ENCODE measurements at regions not wholly inside any gene's neighbourhood (a gene's known extent, or its start where the extent isn't known, plus 50 kb on each side); places are given as distances from the start of the nearest gene placed in this dataset.

DNA sequence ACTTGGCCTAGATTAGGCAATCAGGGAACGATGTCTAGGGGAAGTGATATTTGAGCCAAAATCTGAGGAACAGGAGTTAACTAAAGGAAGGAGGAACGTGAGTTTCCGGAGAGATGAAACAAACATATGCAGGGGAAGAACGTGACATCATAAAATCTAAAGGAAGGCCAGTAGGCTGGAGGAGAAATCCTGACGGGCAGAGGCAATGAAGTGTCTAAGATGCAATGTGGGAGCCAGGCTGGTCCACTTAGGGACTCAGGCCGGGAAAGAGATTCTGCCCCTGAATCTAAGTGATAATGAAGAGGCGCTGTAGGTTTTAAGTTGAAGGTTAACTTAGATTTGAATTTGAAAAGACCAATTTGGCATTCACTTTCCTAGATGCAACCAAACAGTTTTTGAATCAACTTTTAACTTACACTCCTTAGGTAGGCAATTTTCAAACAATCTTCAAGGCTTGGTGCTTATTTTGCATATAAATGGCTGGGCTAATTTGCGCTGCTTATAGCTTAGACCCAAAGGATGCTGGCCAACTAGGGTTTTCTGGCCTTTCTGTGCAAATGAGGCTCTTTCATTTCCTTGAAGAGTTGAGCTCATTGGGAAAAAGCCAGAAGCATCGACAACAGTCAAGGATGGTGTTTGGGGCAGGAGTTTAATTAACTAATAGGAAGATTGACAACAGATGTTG lies 221.7 kb downstream of the SOX11 start:
- Mint-ChIP-seq H3K27me3 (no peaks in the 10 kb centered on the region), H3K4me1 (no peaks in the 10 kb centered on the region), H3K27ac (no peak overlapping the region), H3K4me3 (no peak overlapping the region), H3K36me3 (ENCODE audit: low read depth) (no peaks in the 10 kb centered on the region), H3K9me3 (peaks cover 4% of the 10 kb centered on the region)
- DNase-seq = no peak
- intact Hi-C loops (cut with micrococcal nuclease) = no loop called here

DNA sequence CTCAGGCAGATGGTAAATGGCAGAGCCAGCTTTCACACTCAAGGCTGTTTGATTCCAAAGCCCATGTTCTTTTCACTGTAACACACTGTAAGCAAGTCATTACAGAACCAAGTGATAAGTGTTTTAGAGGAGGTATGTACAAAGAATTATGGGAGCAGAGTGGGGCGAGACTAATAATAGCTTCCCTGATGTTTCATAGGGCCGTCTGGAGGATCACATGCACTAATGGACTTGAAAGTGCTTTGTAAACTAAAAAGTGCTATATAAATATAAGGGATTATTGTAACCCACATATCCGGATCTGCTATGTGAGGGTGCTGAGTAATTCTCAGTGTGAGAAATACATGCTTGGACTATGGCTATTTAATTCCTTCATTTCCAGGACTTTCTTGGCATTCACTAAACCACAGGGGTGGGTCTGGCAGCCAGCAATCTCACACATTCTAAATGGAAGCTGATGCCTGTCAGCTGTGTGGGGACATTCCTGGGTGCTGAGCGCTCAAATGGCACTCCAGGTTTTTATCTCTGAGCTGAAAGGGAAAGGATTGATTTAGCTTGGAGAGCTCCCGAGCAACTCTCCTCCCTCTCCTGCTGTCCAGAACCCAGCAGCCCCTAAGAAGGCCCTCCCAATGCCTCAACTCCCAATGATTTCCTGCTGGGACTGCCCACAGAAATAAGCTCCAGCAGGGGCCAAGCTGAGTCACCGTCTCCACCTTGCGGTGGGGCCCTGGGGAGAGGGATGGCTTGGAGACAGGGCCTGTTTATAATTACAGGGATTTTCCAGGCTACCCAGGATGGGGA lies 222.8 kb downstream of the SOX11 start:
- H3K27me3 Mint-ChIP-seq = no peaks in the 10 kb centered on the region
- H3K9me3 Mint-ChIP-seq = peaks cover 4% of the 10 kb centered on the region
- H3K27ac Mint-ChIP-seq = no peak overlapping the region
- H3K4me1 Mint-ChIP-seq = no peaks in the 10 kb centered on the region
- no peaks in the 10 kb centered on the region for H3K36me3 Mint-ChIP-seq (ENCODE audit: low read depth)
- no peak overlapping the region for H3K4me3 Mint-ChIP-seq
- intact Hi-C loops (cut with micrococcal nuclease) = no loop called here
- DNase-seq = no peak

DNA sequence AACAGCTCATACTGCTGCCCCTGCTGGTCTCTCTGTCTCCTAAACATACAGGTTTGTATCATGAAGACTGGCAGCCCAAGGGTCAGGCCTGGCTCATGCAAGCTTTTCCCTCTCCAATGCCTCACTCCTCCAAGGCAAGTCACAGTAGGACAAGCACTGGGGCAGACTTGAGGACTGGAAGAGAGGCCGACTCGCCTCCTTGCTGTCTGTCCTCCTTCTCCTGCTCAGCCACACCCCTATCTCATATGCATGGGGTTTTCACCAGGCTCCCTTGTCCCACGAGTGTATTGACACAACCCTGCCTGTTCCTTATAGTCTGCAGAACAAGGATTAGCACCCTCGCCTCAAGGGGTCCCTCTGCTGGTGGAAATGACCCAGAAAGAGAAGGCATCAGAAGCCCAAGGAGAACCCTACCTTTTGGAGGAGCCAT lies 223.7 kb downstream of the SOX11 start:
- DNase-seq = peak; percentile 59
- intact Hi-C loops (cut with micrococcal nuclease) = no loop called here
- H3K27ac Mint-ChIP-seq = no peak overlapping the region
- H3K36me3 Mint-ChIP-seq (ENCODE audit: low read depth) = no peaks in the 10 kb centered on the region
- no peaks in the 10 kb centered on the region for H3K4me1 Mint-ChIP-seq
- H3K27me3 Mint-ChIP-seq = no peaks in the 10 kb centered on the region
- no peak overlapping the region for H3K4me3 Mint-ChIP-seq
- peaks cover 4% of the 10 kb centered on the region for H3K9me3 Mint-ChIP-seq

DNA sequence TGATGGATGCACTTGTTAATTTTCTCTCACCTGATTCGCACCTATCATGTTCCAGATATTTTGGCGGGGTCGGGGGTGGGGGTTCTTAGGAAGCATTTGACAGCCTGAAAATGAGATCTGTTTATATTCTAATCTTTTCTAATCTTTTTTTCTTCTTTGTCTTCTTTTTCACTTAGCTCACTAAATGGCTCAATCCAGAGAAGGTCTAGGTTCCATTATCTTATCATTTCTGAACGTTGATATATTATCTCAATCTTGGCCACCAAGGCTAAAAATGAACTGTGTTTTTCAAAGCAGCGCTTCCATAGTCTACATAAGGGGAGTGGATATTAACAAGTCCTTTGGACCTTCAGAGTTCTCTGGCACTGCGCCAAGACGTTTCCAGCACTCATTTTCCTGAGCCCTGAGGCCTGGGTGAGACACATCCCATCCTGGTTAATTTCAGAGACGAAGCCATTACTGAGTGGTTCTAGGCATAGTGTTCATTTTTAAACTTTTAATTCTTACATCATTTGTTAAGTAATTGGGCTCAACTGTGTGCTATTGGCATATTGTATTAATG lies 229.0 kb downstream of the SOX11 start:
- intact Hi-C loops (cut with micrococcal nuclease) = no loop called here
- peaks cover 10% of the 10 kb centered on the region for H3K9me3 Mint-ChIP-seq
- H3K4me1 Mint-ChIP-seq = no peaks in the 10 kb centered on the region
- no peaks in the 10 kb centered on the region for H3K36me3 Mint-ChIP-seq (ENCODE audit: low read depth)
- H3K4me3 Mint-ChIP-seq = no peak overlapping the region
- no peak for DNase-seq
- no peaks in the 10 kb centered on the region for H3K27me3 Mint-ChIP-seq
- H3K27ac Mint-ChIP-seq = no peak overlapping the region

DNA sequence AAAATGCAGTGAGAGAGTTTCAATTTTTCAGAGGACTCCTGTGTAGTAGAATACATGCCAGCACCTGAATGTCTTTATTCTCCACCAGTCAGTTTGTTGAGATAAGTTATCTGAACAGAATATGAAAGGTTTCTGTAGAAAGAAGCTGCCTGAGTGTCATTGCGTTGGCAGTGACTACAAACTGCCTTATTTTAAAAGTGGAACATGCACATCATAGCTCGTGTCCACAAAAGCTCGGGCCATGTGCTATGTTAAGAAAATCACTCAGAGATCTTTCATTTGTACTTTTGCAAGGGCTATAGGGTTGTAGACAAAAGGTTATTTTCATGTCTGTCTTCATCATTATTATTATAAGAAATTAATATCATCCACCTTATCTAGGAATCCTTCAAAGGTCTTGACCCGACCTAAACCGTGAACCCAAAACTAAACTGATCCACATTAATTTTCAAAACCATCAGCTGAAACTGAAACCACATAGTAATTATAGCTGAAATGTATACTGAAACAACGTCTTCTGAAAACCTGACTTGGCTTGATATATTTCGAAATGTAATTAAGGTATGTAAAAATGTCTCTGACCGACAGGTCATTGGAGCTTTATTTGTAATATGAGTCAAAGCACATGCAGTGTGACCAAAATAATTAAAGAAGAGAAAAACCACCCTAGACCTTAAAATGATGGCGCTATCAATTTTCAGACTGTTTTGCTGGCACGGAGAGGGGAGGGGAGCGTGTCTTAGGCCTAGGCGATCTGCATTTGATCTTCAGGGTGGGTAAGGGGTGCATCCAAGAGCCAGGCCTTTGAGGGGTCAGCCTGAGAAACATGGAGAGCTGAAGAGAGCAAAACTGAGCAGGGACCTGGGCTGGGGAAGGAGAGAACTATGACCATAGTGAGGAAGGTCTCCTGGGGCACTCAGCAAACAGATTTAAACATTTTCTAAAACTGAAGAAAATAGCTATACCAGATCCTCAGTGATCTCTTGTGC lies 232.1 kb downstream of the SOX11 start:
- no peak overlapping the region for H3K4me3 Mint-ChIP-seq
- no peak overlapping the region for H3K27ac Mint-ChIP-seq
- no peaks in the 10 kb centered on the region for H3K27me3 Mint-ChIP-seq
- intact Hi-C loops (cut with micrococcal nuclease) = no loop called here
- H3K36me3 Mint-ChIP-seq (ENCODE audit: low read depth) = no peaks in the 10 kb centered on the region
- DNase-seq = no peak
- H3K9me3 Mint-ChIP-seq = peaks cover 8% of the 10 kb centered on the region
- H3K4me1 Mint-ChIP-seq = no peaks in the 10 kb centered on the region

DNA sequence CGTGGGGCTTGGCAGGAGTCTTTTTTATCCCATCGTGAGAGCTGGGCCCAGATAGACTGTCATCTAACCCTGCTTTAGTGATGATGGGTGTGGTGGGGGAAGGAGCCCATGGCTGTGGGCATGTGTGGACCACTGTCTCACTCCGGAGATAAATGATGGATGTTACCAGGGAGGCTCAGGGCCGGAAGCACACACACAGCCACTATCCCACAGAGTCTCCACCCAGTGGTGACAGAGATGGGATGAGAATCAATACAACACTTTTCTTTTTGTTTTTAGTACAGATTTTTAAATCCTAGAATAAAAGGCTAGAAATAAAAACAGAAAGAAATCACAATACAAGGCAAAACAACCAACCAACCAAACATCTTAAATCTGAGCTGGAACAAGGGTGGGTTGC lies 233.4 kb downstream of the SOX11 start:
- Mint-ChIP-seq H3K36me3 (ENCODE audit: low read depth) (no peaks in the 10 kb centered on the region), H3K27ac (no peak overlapping the region), H3K9me3 (peaks cover 8% of the 10 kb centered on the region), H3K4me3 (no peak overlapping the region), H3K27me3 (no peaks in the 10 kb centered on the region), H3K4me1 (no peaks in the 10 kb centered on the region)
- DNase-seq = no peak
- intact Hi-C loops (cut with micrococcal nuclease) = no loop called here

DNA sequence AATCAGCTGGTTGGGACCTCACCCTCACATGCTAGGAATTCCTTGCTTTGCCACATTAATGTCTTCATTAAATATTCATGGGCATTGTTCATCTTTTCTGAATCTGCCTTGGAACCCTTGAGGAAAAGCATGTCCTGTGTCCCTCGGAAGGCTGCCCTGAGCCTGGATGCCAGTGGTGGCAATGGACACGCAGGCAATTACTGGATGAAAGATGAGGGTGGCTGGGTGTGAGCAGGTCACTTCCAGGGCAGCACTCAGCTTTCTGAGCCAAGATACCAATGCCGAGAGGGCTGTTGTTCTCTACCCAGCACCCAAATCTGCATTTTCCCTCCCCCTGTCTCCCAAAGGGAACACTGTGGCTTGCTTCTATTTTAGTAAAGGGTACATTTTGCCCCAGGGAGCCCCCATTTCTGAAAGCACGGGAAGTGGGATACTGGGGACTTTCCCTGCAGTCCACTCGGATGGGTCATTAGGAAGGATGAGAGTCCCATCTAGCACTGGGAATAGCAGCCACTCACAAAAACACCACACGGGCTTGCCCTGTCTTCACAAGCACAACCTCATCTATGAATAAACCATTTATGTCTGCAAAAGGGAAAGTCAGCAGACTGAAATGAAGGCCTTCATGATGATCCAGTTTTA lies 234.8 kb downstream of the SOX11 start:
- no peaks in the 10 kb centered on the region for H3K36me3 Mint-ChIP-seq (ENCODE audit: low read depth)
- no peak for DNase-seq
- H3K9me3 Mint-ChIP-seq = peaks cover 3% of the 10 kb centered on the region
- no peaks in the 10 kb centered on the region for H3K4me1 Mint-ChIP-seq
- H3K27me3 Mint-ChIP-seq = no peaks in the 10 kb centered on the region
- no peak overlapping the region for H3K27ac Mint-ChIP-seq
- no peak overlapping the region for H3K4me3 Mint-ChIP-seq
- intact Hi-C loops (cut with micrococcal nuclease) = no loop called here

DNA sequence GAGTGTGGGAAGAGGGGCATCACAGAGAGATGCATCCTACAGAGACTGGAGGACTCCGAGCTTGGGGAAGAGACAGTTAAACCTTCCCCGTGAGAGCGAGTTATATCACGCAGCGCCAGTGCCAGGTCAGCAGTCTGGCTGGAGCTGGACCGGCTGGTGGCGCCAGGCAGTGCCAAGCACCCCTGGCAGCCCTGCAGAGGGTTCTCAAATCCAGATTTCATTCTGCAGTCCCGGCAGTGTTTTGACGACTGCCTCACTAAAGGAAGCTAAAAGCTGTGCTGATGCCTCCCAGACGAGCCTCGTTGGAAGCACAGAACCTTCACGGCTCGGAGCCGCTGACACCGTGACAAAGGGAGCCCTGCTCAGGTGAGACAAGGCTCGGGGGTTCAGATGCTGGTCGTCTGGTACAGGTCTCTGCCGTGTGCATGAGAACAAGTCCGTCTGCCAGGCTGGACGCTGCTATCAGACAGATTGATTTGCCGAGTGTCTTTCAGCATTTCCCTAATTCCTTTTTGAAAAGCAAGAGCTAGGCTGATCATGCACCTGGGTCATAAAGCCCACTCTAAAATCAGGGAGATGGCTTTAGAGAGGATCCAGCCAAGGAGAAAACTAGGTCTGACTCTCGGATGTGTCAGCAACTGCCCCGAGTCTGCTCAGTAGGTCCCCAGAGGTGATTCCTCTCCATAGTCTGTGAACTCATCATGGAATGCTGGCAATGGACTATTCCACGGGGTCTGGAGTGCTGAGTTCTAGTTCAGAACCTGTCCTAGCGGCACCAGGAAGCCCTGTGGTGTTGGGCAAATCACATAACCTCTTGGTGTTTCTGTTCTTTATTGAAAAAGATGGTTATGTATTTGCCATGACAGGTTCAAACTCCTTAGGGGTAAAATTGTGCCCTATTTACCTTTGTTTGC lies 240.6 kb downstream of the SOX11 start:
- Mint-ChIP-seq H3K4me1 (no peaks in the 10 kb centered on the region), H3K36me3 (ENCODE audit: low read depth) (no peaks in the 10 kb centered on the region), H3K9me3 (peaks cover 3% of the 10 kb centered on the region), H3K27ac (no peak overlapping the region), H3K4me3 (no peak overlapping the region), H3K27me3 (no peaks in the 10 kb centered on the region)
- intact Hi-C loops (cut with micrococcal nuclease) = no loop called here
- DNase-seq = no peak

DNA sequence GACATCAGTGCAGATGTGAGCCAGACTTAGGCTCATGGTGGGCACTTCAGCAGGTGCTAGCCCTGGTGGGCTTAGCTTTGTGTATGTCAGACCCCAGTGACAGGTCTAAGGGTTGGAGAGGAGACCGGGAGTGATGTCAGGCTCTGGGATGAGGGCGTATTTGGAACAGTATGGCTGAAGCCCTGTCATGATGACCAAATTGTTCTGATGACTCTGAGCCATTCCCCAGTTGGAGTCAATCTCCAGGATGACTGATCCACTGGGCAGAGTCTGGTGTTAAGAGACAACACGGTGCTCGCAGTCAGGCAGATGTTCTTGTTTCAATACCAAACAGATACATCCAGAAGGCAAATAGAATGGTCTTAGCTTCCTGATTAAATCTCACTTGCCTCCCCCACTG lies 241.5 kb downstream of the SOX11 start:
- intact Hi-C loops (cut with micrococcal nuclease) = no loop called here
- Mint-ChIP-seq H3K27ac (no peak overlapping the region), H3K27me3 (no peaks in the 10 kb centered on the region), H3K9me3 (peaks cover 3% of the 10 kb centered on the region), H3K4me1 (no peaks in the 10 kb centered on the region), H3K4me3 (no peak overlapping the region), H3K36me3 (ENCODE audit: low read depth) (no peaks in the 10 kb centered on the region)
- DNase-seq = no peak

DNA sequence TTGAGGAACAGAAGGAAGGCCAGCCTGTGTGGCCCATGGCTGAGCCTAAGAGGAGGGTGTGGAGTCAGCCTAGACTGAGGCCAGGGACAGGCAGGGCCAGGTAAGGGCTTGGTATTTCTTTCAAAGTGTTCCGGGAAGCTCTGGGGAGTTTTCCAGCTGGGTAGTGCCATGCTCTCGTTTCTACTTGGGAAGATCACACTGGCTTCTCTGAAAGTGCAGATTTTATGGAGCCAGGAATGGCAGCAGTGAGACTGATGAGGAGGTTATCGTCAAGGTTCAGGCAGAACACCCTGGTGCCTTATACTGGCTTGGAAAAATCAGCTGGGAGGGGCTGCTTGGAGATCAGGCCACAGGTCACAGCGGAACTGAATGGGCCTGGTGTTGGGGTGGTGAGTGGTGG lies 245.1 kb downstream of the SOX11 start:
- DNase-seq = no peak
- Mint-ChIP-seq H3K4me1 (no peaks in the 10 kb centered on the region), H3K9me3 (peaks cover 3% of the 10 kb centered on the region), H3K36me3 (ENCODE audit: low read depth) (no peaks in the 10 kb centered on the region), H3K4me3 (no peak overlapping the region), H3K27me3 (no peaks in the 10 kb centered on the region), H3K27ac (no peak overlapping the region)
- intact Hi-C loops (cut with micrococcal nuclease) = no loop called here

DNA sequence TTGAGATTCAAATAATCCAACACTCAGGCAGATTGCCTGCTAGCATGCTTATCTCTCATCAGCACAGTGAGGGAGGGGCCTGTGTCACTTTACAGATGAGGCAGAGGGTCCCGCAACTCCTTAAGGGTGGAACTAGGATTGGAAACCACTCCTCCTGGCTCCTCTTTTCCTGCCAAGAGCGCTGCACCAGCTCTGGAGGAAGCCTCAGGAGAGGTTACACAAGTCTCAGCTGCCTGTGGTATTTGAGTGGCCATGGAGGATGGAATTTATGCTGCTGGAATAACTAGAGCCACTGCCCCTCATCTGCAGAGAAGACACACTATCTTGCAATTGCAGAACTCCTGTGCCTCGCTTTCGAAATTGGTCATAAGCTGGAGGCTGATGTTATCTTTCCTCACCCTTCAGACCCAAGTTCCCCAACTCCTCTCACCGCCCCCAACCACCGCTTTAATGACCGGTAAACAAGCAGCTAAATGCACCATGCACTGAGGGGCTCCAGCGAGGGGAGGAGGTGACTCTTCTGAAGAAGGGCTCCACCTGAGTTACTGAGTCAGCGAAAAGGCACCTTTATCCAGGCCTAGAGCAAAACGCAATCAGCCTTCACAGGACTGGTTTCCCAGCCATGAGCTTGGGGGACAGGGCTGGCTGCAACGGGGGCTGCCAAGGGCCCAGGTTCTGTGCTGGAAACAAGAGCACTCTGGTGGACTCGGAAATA lies 245.8 kb downstream of the SOX11 start:
- intact Hi-C loops (cut with micrococcal nuclease) = no loop called here
- DNase-seq = peak; percentile 31
- Mint-ChIP-seq H3K9me3 (peaks cover 3% of the 10 kb centered on the region), H3K4me3 (no peak overlapping the region), H3K4me1 (no peaks in the 10 kb centered on the region), H3K36me3 (ENCODE audit: low read depth) (no peaks in the 10 kb centered on the region), H3K27me3 (no peaks in the 10 kb centered on the region), H3K27ac (no peak overlapping the region)

DNA sequence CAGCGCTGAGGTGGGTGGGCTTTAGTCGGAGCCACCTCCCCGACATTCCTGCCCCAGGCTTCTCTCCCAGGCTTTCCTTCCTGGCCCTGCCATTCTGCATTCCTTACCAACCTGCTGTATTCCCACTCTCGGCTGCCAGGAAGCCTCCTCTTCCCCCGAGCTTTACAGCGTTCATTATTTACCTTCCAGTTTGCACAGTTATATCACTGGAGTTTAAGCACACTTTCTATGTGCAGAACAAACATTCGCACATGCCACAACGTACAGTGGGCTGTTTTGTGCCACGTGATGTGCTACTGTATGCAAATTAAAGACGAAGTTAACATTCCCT lies 246.3 kb downstream of the SOX11 start:
- no peak for DNase-seq
- peaks cover 3% of the 10 kb centered on the region for H3K9me3 Mint-ChIP-seq
- H3K27me3 Mint-ChIP-seq = no peaks in the 10 kb centered on the region
- intact Hi-C loops (cut with micrococcal nuclease) = no loop called here
- no peaks in the 10 kb centered on the region for H3K36me3 Mint-ChIP-seq (ENCODE audit: low read depth)
- H3K4me1 Mint-ChIP-seq = no peaks in the 10 kb centered on the region
- no peak overlapping the region for H3K27ac Mint-ChIP-seq
- no peak overlapping the region for H3K4me3 Mint-ChIP-seq

Measured in activated CD4-positive, alpha-beta T cell treated with anti-CD3 and anti-CD28 coated beads, Interleukin-2, amount 10 ng/mL, durations not matched to agents 24 days and 14 days (primary cell).